Uterus (tissue), 3 donors: ENCODE measurements at regions not wholly inside any gene's neighbourhood (a gene's known extent, or its start where the extent isn't known, plus 50 kb on each side); places are given as distances from the start of the nearest gene placed in this dataset.
A peak's percentile ranks its signal among the peaks of the same experiment; 100 is the strongest.

Experiments used
- DNase-seq, 2 donors: peaks; one replicate each; pipeline ENCODE4 v3.0.0-alpha.2; 2019 to 2020
- H3K27ac ChIP-seq, 2 donors: fragments of 200-600 bp; sonication (generic); 1 replicate in 1 of 2; 2 replicates in 1 of 2; pipeline ENCODE4 v1.5.1; 2016 to 2018
- H3K27me3 ChIP-seq, 2 donors: fragments of 200-600 bp; sonication (generic); one replicate each; pipeline ENCODE4 v1.5.1; 2018 to 2019; ENCODE audit warnings: control low read depth in 1 of 2
- H3K36me3 ChIP-seq, 2 donors: fragments of 200-600 bp; sonication (generic); one replicate each; pipeline ENCODE4 v1.5.1; 2019; ENCODE audit warnings: control low read depth in 1 of 2
- H3K4me1 ChIP-seq, 2 donors: fragments of 200-600 bp; sonication (generic); one replicate each; pipeline ENCODE4 v1.5.1; 2018 to 2019; ENCODE audit warnings: control low read depth in 1 of 2
- H3K4me3 ChIP-seq, 2 donors: fragments of 200-600 bp; sonication (generic); 1 replicate in 1 of 2; 2 replicates in 1 of 2; pipeline ENCODE4 v1.5.1; 2018 to 2019; ENCODE audit warnings: mild to moderate bottlenecking in 1 of 2
- H3K9me3 ChIP-seq, 2 donors: fragments of 200-600 bp; sonication (generic); one replicate each; pipeline ENCODE4 v1.5.1; 2019; ENCODE audit warnings: control low read depth in 1 of 2
- POLR2A ChIP-seq, 2 donors: fragments of 450-650 bp; IDR thresholded peaks; one replicate each; pipeline ENCODE4 v1.6.1; 2016; ENCODE audit warnings: antibody characterized with exemption in 2 of 2, mild to moderate bottlenecking in 1 of 2, moderate library complexity in 1 of 2
- intact Hi-C: fragments of 100-400 bp; cut with DNase I; formaldehyde crosslinking; loops from one replicate; pipeline ENCODE4 v1.15.1; 2023; ENCODE audit warnings: low total_unique reads
- TF ChIP-seq, protein P1 (sequence below), 4 experiments: fragments of 200-600 bp in 2 of 4; fragments of 450-650 bp in 2 of 4; sonication (generic) in 2 of 4; IDR thresholded peaks; one replicate each; pipeline ENCODE4 v1.5.1; 2016 to 2019; ENCODE audit warnings: antibody characterized with exemption in 4 of 4, mild to moderate bottlenecking in 2 of 4, moderate library complexity in 1 of 4
- donor health status: DM: yes; HTN: yes; CAD: no.

DNA sequence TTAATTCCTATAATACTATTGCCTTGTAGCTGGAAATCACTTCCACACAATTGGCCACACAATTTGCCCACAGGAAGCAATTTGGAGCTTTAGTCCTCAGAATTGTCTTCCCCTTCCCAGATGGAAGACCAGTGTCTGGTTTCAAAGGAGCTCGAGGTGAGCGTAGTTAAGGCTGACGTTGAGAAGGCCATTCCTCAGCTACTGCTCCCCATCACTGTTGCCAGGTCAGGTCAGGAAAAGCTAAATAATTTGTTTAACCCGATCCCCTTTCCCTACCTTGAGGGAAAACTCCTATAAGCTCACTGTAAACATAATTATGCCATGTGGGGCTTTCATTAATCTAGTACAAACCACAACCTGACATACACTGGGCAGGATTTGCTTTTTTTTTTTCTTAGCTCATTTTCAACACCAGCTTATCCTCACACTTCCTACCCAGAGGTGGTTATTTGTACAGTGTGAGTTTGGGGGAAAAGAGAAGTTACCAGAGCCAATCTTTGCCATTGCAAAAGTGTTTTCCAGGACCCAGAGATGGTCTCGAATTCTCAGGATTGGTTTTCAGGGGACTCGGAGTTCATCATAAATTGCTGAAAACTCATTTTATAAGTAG, 242.7 kb downstream of the CLIC5 start:
- Histone ChIP-seq H3K4me1 (no peaks in the 10 kb centered on the region), H3K27ac (no peak overlapping the region), H3K4me3 (no peak overlapping the region), H3K27me3 (no peaks in the 10 kb centered on the region), H3K9me3 (no peaks in the 10 kb centered on the region), H3K36me3 (no peaks in the 10 kb centered on the region)
- intact Hi-C loops, result no loop called here
- TF ChIP-seq POLR2A (IDR thresholded peaks at IDR 0.05), result no peak
- no peak for DNase-seq

GRCh38 chr6:45772051-45772450, 243.6 kb downstream of the CLIC5 start:
- Histone ChIP-seq H3K27me3 (no peaks in the 10 kb centered on the region), H3K4me3 (no peak overlapping the region), H3K4me1 (no peaks in the 10 kb centered on the region), H3K9me3 (no peaks in the 10 kb centered on the region), H3K27ac (no peak overlapping the region), H3K36me3 (no peaks in the 10 kb centered on the region)
- TF ChIP-seq, protein P1, sequence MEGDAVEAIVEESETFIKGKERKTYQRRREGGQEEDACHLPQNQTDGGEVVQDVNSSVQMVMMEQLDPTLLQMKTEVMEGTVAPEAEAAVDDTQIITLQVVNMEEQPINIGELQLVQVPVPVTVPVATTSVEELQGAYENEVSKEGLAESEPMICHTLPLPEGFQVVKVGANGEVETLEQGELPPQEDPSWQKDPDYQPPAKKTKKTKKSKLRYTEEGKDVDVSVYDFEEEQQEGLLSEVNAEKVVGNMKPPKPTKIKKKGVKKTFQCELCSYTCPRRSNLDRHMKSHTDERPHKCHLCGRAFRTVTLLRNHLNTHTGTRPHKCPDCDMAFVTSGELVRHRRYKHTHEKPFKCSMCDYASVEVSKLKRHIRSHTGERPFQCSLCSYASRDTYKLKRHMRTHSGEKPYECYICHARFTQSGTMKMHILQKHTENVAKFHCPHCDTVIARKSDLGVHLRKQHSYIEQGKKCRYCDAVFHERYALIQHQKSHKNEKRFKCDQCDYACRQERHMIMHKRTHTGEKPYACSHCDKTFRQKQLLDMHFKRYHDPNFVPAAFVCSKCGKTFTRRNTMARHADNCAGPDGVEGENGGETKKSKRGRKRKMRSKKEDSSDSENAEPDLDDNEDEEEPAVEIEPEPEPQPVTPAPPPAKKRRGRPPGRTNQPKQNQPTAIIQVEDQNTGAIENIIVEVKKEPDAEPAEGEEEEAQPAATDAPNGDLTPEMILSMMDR (IDR thresholded peaks at IDR 0.05), result no peak
- TF ChIP-seq POLR2A (IDR thresholded peaks at IDR 0.05), result no peak
- intact Hi-C loops, result no loop called here
- DNase-seq, result no peak

DNA sequence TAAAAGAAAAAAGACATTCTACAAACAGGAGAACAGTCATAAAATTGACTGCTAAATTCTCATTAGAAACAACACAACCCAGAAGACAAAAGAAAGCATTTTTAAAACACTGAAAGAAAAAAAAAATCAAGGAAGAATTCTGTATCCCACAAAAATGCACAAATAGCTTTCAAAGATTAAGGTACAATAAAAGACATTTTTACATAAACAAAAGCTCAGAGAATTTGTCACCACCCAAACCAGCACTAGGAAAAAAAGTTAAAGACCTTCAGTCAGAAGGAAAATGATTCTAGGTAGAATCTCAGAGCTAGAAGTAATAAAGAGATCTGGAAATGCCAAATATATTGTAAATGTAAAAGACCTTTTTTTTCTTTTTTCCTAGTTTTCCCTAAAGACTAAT, 252.4 kb downstream of the CLIC5 start:
- no peaks in the 10 kb centered on the region for H3K36me3 ChIP-seq
- peaks cover 0 to 10% of the 10 kb centered on the region in 2 donors for H3K27me3 ChIP-seq
- no peak for TF ChIP-seq POLR2A (IDR thresholded peaks at IDR 0.05)
- TF ChIP-seq, protein P1 (IDR thresholded peaks at IDR 0.05), result no peak
- no peaks in the 10 kb centered on the region for H3K4me1 ChIP-seq
- H3K9me3 ChIP-seq, result no peaks in the 10 kb centered on the region
- no peak for DNase-seq
- intact Hi-C loops, result no loop called here
- no peak overlapping the region for H3K4me3 ChIP-seq
- H3K27ac ChIP-seq, result no peak overlapping the region

- Histone ChIP-seq H3K36me3 (no peaks in the 10 kb centered on the region), H3K4me1 (no peaks in the 10 kb centered on the region), H3K4me3 (no peak overlapping the region), H3K9me3 (no peaks in the 10 kb centered on the region), H3K27ac (peak overlapping the region in 1 of 2 donors; percentile 18), H3K27me3 (peaks cover 0 to 10% of the 10 kb centered on the region in 2 donors)
- intact Hi-C loops, result no loop called here
- DNase-seq, result no peak
- TF ChIP-seq, protein P1 (IDR thresholded peaks at IDR 0.05), result no peak
- no peak for TF ChIP-seq POLR2A (IDR thresholded peaks at IDR 0.05)
Measured at GRCh38 chr6:45759472-45759810, 256.2 kb downstream of the CLIC5 start.

DNA sequence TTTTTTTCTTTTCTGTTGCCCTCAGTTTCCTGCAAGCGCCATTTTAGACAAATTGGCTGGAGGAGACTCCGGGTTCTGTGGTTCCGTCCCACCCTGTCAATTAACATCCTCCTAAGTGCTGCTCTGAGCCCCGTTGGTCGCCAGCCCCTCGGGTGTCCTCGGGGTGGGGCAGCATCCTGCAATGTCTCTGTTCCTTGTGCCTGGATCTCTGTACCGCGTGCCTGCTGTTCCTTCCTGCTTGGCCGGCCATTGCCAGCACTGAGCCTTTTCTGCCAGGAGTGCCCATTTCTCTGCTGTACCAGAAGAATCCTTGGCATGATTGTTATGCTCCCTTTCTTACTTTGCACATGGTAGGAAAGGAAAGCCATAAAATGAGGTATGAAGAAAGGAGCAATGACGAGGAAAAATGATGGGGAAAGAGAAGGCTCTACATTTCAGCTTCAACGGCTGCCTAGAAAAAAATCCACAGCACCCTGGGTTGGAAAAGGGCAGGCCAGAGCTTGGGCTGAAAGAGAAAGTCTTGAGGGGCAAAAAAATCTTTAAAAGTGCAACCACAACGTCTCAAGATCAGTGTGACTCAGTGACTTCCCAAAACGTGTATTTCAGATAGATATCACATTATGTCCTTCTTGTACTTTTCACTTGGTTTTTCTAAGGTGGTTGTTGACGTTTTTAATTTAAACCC, 256.7 kb downstream of the CLIC5 start:
- DNase-seq, result no peak
- peak overlapping the region; percentile 29 to 46 for H3K27ac ChIP-seq
- no peaks in the 10 kb centered on the region for H3K9me3 ChIP-seq
- peaks cover 0 to 9% of the 10 kb centered on the region in 2 donors for H3K27me3 ChIP-seq
- H3K36me3 ChIP-seq, result no peaks in the 10 kb centered on the region
- no peaks in the 10 kb centered on the region for H3K4me1 ChIP-seq
- TF ChIP-seq, protein P1 (IDR thresholded peaks at IDR 0.05), result no peak
- intact Hi-C loops, result no loop called here
- no peak overlapping the region for H3K4me3 ChIP-seq
